ENCODE measurements at regions not wholly inside any gene's neighbourhood (a gene's known extent, or its start where the extent isn't known, plus 50 kb on each side); places are given as distances from the start of the nearest gene placed in this dataset.
"Not testable (repeated sequence)": the region's sequence is repeated elsewhere in the genome, so short reads cannot be mapped to it uniquely, and the experiment has no call there.

DNA sequence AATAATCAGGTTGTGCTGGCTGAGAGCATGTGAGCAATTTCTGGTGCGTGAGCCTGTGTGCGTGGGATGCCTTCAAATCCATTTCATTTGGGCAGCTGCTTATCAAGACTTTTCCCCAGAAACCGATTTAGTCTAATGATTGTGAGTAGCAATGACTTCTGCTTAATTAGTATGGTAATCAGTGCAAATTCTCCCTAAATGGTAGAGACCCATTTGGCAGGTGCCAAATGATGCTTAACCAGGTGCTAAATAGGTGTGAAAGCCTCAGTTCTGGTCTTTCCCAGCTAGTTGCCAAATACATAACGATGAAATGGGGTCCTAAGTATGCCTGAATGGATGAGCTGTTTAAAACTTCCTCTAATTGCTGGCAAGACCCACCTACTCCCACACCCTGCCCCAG lies 248.4 kb upstream of the CCDC196 start:
- in situ Hi-C loops (cut with HindIII; ENCODE audit: low sequenced_read_pairs): no loop called here

DNA sequence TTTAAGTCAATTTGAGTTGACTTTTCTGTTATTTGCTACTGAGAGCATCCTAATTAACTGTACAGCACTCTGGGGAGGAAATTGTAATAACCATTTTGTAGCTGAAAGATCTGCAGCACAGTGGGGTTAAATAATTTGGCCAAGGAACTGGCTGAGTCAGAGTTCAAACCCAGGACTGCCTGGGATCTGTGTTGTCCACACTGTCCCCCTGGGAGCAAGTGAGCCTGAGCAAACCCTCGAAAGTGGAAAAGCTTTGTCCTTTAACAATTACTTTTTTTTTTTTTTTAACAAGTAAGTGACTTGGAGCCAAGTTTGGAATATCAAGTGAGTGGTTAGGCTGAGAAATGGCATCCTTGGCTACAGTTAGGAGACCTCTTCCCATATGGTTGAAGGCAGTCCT lies 247.2 kb upstream of the CCDC196 start:
- in situ Hi-C loops (cut with HindIII; ENCODE audit: low sequenced_read_pairs): no loop called here

DNA sequence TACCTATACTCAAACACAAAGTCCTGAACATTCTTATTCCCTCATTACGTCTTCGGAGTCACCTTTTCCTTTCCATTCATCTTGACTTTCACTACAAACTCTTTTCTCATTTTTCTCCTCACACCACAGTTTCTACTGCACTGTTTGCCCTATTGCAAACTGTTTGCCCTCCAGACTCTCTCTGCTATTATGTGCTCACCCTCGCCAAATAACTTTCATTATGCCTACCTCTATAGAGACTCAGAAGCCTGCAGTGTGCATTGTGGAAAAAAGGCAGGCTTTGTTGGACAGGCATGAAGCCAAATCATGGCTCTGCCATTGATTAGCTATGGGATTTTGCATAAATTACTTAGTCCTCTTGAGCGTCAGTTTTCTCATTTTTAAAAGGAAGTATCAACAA lies 246.6 kb upstream of the CCDC196 start:
- in situ Hi-C loops (cut with HindIII; ENCODE audit: low sequenced_read_pairs): no loop called here

DNA sequence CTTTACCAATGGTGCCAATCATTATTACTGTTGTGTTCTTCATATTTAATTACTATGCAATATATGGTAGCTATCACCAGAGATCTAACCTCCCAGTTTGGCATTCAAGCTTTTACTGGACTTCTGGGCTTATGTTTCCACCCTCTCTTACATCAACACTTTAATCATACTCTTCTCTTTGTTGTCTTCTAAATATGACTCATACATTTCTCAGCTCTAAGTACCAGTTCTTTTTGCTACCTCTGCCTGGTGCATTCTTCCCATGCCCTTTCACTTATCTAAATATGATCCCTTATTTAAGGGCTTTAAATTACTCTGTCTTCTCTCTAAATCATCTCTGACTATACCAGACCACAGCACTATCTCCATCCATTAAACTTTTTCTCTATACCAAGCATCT lies 246.1 kb upstream of the CCDC196 start:
- in situ Hi-C loops (cut with HindIII; ENCODE audit: low sequenced_read_pairs): no loop called here

DNA sequence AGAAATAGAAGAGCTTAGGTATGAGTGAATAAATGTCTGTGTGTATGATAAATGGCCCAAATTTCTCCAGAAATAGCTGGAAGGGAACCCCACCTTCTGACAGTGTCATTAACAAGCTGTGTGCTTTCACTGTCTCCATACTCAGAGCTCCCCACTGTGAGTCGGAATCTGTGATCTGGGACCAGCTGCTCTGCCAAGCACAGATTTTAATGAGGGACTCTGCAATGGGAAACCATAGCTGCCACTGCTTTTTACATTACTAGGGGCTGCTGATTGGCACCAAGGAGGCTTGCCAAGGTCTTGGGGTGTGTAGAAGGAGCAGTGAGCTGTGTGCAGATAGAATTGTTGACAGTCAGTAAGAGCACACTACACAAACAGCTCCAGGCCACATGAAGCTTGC lies 244.2 kb upstream of the CCDC196 start:
- in situ Hi-C loops (cut with HindIII; ENCODE audit: low sequenced_read_pairs): no loop called here

DNA sequence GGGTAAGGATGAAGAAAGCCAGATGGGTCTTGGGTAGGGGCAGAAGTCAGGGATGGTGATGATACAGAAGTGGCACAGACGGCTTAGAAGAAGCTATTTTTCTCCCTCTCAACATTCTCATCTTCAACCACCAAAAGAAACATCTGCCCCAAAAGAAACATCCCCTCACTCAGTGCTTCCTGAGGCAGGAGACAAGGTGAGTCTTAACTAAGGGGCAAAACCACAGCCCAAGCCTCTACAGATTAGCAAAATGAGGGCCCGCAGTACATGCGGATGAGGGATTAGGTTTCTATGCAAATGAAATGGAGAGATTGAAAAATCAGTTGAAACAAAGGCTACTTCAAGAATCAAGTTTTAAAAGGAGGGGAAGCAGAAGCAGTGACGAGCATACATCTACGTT lies 241.3 kb upstream of the CCDC196 start:
- in situ Hi-C loops (cut with HindIII; ENCODE audit: low sequenced_read_pairs): no loop called here

DNA sequence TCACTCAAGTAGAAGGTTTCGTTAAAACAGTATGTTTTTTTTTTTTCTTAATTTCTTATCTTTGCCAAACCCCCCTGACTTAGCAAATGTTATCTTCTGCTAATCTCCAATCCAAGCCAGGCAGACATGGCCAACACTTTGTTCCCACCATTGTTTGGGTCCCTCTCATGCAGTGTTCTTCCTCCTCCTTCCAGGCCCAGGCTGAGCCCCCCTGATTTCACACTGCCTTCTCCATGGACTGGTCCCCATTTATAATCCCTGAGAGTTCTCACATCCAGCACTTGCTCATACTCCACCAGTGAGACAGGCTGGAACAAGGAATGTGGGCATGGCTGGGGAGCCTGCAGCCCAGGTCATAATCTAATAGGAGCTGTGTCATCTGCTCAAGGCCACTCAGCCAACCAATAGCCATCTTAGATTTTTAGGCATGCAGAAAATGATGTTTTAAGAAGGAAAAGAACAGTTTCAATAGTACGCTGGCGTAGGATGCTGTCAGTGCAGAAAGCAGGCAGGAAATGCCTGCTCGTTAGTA lies 238.4 kb upstream of the CCDC196 start:
- in situ Hi-C loops (cut with HindIII; ENCODE audit: low sequenced_read_pairs): no loop called here

DNA sequence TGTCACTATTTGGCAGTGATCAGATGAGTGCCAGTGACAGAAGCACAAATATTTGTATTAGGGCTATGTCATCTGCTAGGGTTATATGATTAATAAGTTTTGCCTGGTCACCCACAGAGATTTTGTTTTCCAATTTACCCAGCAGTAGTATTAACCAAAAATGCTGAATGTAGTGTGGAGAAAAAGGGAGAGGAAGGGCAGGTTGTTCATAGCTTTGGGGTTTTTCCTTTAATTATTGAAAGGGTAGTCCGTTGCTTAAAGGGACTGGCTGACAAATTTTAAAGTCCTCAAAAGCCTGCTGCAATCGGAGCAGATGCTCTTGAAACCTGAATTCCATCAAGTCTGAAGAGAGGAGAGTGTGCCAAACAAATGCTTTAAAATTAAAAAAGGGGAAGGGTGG lies 237.9 kb upstream of the CCDC196 start:
- in situ Hi-C loops (cut with HindIII; ENCODE audit: low sequenced_read_pairs): no loop called here

DNA sequence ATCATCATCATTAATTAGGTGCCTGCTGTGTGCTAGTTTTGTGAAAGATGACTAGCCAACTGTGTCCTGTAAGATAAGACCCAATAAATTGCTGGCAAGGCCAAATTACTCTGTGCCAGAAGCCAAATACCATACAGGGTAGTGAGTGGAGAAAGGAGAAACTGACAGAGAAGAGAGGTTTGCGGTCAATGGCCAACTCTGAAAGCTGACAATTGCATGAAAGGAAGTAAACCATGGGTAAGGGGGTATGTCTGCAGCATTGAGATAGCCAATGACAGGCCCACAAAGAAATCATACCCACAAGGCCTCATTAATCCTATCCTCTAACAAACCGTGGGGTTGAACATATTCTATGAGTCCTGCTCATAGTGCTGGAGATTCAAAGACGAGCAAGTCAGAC lies 236.6 kb upstream of the CCDC196 start:
- in situ Hi-C loops (cut with HindIII; ENCODE audit: low sequenced_read_pairs): no loop called here

DNA sequence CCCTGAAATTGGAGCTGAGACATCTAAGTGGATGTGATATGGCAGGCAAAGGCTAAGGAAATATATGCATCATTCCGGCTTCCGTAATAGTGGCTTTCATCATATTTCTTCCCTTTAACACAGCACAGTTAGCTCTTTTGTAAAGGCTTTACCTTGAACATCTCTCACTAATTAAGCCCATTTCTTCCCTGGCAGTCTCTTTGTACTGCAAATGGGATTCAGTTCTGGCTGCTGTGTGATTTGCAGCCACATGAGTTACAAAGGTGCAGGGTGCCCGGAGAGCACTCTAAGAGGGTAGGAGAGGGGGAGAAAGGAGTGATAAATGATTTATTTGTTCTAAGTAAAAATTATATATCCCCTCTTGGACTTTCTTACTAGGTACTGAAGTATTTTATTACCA lies 232.1 kb upstream of the CCDC196 start:
- in situ Hi-C loops (cut with HindIII; ENCODE audit: low sequenced_read_pairs): no loop called here

DNA sequence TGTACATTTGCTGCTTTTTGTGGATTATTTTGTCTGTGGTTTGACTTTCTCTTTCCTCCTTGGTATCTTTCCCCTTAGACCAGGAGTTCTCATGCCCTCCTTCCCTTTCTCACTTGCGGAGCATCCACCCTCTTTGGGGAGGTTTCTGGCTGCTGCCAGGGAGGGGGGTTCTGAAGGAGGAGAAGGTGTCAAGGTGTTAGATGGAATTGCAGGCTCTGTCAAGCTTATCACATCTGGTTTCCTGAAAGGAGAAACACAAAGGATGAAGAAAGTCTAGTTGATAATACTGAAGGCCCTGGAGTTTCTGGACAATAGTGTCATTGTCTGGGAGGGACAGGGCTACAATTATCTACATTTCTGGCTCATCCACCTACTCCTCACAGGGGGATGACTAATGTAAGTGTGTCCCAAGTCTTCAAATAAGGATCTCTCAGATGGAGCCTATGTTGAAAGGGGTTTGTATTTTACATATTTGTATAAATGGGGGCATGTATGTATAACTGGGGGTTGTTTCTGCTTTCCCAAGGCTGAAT lies 217.3 kb upstream of the CCDC196 start:
- in situ Hi-C loops (cut with HindIII; ENCODE audit: low sequenced_read_pairs): no loop called here

DNA sequence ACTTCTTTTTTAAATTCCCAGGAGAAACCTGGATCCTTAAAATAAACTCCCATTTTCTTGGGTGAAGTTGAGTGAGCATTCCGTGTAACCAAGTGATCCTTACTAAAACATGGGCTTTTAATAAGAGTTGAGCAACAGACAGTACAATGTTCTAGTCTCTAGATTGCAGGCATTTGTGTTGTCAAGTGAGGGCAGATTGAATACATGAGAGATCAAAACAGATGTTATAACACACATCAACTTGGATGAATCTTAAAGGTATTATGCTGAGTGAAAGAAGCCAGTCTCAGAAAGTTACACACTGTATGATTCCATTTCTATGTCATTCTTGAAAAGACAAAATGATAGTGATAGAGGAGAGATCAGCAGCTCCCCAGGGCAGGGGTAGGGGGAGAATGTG lies 213.9 kb upstream of the CCDC196 start:
- in situ Hi-C loops (cut with HindIII; ENCODE audit: low sequenced_read_pairs): no loop called here

DNA sequence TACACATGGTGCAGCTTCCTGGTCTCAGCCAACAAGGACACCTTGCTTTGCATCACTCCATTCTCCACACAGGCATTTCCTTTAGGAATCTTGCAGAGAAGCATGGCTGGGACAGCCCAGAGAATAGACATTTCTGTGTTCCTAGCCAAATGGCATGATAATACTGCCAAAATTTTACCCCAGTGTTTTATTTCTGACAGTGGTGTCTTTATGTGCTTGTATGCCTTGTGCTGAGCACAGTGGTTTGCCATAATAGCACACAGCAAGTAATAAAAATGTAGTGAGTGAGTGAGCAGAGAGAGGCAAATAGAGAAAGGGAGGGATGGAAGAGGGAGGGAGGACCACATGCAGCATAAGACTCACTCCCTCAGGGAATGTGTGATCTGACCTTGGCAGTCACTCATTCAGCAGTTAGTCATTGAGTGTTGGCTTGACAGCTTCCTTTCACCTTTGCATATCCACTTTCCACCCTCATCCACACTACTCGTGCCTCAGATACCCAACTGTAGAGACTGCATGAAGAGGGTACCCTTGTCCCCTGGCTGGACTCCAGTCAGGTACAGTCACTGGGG lies 212.8 kb upstream of the CCDC196 start:
- in situ Hi-C loops (cut with HindIII; ENCODE audit: low sequenced_read_pairs): no loop called here

DNA sequence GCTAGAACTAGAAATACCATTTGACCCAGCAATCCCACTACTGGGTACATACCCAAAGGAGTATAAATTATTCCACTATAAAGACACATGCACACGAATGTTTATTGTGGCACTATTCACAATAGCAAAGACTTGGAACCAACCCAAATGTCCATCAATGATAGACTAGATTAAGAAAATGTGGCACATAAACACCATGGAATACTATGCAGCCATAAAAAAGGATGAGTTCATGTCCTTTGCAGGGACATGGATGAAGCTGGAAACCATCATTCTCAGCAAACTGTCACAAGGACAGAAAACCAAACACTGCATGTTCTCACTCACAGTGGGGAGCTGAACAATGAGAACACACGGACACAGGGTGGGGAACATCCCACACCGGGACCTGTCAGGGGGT lies 207.8 kb upstream of the CCDC196 start:
- in situ Hi-C loops (cut with HindIII; ENCODE audit: low sequenced_read_pairs): not testable (repeated sequence)

DNA sequence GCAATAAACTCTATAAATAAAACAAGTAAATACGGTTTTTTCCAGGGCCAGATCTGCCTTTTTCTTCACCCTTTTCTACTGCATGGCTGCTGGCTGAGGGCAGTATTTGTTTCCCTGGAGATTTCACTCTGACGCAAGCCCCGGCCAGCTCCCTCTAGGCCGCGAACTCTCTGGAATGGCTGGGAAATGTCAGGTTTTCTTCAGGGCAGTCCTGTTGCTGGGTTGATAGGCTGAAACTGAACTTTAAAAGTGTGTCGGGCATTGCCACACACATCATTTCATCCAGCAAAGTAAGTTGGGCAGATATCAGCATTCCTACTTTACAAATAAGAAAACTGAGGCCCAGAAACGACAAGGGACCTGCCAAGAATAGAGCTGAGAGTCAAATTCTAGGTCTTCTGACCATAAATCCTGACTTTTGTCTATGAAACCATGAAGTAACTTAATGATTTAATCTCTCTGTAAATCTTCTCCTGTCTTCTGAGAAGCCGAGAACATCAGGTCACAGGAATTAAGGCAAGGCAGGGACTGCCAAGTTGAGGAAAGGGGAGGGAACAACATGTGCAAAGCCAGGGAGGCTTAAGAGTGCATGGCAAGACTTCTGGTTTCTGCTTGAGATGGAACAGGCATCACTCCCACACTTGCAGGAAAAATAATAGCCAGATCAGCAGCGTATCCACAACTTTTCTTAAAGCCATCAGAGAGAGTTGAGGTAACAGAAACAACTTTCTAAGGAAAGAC lies 205.0 kb upstream of the CCDC196 start:
- in situ Hi-C loops (cut with HindIII; ENCODE audit: low sequenced_read_pairs): no loop called here

DNA sequence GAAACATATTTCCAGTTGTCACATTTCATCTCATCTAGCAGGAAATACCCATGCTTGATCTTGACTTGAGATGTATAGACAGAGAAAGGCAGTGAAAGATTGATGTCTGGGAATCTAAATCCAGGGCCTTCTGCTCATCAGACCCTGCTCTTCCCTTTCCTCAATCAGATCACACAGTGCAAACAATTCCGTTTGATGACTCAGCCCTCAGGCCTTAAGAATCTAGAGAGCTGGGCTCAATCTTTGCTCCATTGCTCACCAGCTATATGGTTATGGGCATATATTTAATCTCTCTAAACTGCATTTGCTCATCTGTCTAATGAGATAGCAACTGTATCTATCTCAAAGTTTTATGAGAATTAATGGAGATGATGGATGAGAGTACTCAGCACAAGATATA lies 201.8 kb upstream of the CCDC196 start:
- in situ Hi-C loops (cut with HindIII; ENCODE audit: low sequenced_read_pairs): no loop called here

DNA sequence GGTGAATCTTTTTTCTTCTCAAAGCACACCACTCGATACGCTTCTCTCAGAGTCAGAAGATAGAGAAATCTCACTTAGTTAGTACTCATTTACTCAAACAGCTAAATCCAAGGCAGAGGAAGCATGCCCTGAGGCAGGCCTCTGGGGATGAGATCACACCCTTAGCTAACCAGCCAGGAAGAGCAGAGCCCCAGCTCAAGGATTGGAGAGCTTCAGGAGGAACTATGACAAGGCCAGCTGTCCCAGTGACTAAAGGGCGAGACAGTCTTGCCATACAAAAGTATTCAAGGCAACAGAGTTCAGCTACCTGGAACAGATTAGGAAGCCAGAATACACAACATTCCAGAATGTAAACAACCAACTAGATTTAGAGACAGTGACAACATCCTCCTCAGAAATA lies 197.7 kb upstream of the CCDC196 start:
- in situ Hi-C loops (cut with HindIII; ENCODE audit: low sequenced_read_pairs): no loop called here

DNA sequence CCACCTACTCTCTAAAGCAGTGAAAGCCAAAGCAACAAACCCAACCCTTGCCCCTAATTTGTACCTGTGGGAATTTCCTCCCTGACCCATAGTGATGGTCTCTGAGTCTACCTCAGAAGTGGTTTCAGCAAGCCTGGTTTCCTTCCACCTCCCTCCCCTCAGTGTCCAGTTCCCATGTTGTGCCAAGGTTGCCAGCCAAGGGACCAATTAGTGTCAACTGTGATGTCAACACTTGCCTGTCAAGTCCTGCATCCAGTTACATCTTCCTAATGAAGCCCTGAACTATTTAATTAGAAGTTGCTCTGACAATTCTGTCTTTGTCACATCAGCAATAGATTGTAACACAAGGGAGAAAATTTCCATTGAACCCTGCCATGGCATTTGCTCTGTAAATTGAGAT lies 194.4 kb upstream of the CCDC196 start:
- in situ Hi-C loops (cut with HindIII; ENCODE audit: low sequenced_read_pairs): no loop called here

DNA sequence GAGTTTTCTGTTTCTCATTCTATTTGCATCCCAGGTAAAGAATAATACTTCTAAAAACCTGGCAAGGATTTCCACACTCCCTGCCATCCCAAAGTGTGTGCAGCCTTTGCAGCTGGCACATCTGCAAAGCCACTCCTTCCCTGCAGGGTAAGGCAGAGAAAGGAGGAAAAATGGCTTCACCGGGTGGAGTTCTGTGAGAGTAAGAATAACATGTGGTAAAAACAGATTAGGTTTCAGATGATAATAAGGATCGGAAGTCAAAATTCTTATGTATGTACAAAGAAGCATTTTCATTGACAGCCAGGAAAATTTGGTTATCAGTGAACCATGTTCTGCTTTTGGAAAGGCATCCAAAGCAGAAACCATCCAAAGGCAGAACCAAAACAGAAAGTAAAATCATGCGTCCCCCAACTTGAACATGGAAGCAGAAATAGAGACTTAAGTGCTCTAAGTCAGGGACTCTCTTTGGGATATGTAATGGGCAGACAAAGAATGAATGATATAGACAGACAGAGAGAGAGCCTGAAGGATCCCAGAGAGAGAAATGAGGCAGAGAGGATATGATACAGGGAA lies 192.6 kb upstream of the CCDC196 start:
- in situ Hi-C loops (cut with HindIII; ENCODE audit: low sequenced_read_pairs): no loop called here

DNA sequence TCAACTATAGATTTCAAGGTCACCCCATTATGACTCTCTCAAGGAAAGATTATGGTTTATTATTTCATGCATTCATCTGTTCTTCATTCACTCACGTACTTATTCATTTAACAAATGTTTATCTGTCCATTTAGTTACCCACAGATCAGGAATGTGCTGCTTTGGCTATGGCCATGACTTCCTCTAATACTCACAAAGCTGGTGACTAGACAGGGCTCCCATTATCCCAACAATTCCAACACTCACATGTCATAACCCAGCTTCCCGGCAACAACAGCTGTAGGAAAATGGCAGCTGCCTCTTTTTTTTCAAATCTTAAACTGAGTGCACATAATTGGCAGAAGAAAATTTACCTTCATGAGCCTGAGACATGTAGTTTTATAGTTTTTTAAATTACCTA lies 190.8 kb upstream of the CCDC196 start:
- in situ Hi-C loops (cut with HindIII; ENCODE audit: low sequenced_read_pairs): no loop called here

DNA sequence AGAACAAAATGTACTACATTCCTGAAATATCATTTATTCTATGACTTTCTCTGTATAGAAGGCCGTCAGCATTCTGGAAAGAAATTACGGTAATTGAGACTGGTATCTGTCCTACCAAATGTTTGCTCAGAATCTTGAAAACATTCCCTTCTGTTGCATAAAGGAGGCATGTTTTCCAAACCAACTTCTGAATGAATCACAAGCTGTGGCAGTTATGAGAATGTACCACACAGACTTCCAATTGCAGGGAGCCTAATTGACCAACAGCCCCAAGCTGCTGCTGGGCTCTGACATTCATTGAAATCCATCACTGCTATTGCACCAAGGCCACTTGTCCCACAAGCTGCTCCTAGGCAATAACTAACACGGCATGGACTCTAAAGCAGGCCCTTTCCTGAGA lies 185.3 kb upstream of the CCDC196 start:
- in situ Hi-C loops (cut with HindIII; ENCODE audit: low sequenced_read_pairs): no loop called here

DNA sequence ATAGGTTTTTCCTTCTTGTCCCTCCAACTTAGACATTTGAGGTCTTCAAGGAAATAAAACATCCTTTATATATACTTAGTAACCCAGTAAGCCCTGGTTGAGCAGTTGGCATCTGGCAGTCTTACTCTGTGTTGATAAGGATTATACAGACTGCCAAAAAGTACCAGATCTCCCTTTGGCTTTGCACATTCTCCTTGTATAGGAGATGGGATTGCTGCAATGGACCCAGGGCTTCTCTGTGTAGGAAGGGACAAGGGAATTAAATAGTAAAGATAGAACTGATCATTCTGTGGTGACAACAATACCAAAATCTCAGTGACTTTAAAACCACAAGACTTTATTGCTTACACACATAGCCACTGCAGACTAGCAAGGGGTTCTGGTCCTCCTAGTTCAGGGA lies 180.1 kb upstream of the CCDC196 start:
- in situ Hi-C loops (cut with HindIII; ENCODE audit: low sequenced_read_pairs): no loop called here

Data from DLD1 (cell line).